H1 (cell line): ENCODE measurements at regions not wholly inside any gene's neighbourhood (a gene's known extent, or its start where the extent isn't known, plus 50 kb on each side); places are given as distances from the start of the nearest gene placed in this dataset.

Experiments used
- CTCF ChIA-PET: fragments of 300-600 bp; sonication (Branson Sonifier 250); formaldehyde crosslinking; loops from one replicate; lab custom pipeline; 2021; ENCODE audit not compliant: partially characterized antibody; lab: Charles Lee
- POLR2A ChIA-PET: fragments of 300-600 bp; sonication (Branson Sonifier 250); formaldehyde crosslinking; loops from one replicate; lab custom pipeline; 2021; ENCODE audit warnings: inconsistent platforms; ENCODE audit not compliant: partially characterized antibody; lab: Charles Lee
- DNase-seq, 2 experiments: peaks; one replicate each; pipeline versions ENCODE4 v3.0.0 to v3.0.0-alpha.2; 2010 to 2022; ENCODE audit warnings: low spot score in 2 of 2, low read depth in 1 of 2, mixed read lengths in 1 of 2
- FAIRE-seq: peaks from 2 replicates; lab custom pipeline; 2011; peaks lifted over from hg19 to GRCh38; lab: Jason Lieb, UNC
- H2AFZ ChIP-seq: 2 replicates; pipeline ENCODE4 v1.8.1; 2012; ENCODE audit warnings: low read length, inconsistent platforms
- H2AK5ac ChIP-seq: 2 replicates; pipeline ENCODE4 v1.6.1; 2013; ENCODE audit warnings: low read depth, low read length
- H2BK120ac ChIP-seq: replicated peaks from 2 replicates; pipeline ENCODE3; 2013; ENCODE audit warnings: low read depth, low read length, inconsistent platforms
- H2BK12ac ChIP-seq: 2 replicates; pipeline ENCODE4 v1.6.1; 2013; ENCODE audit warnings: low read depth, low read length
- H2BK15ac ChIP-seq: 2 replicates; pipeline ENCODE4 v1.6.1; 2013; ENCODE audit warnings: low read length
- H2BK20ac ChIP-seq: 2 replicates; pipeline ENCODE4 v1.6.1; 2013; ENCODE audit warnings: low read length
- H2BK5ac ChIP-seq: 2 replicates; pipeline ENCODE4 v1.6.1; 2013; ENCODE audit warnings: low read depth, low read length
- H3K14ac ChIP-seq: 2 replicates; pipeline ENCODE4 v1.6.1; 2013; ENCODE audit warnings: inconsistent platforms; ENCODE audit not compliant: insufficient read length
- H3K18ac ChIP-seq: 2 replicates; pipeline ENCODE4 v1.6.1; 2013; ENCODE audit warnings: low read length; ENCODE audit errors: extremely low read depth
- H3K23ac ChIP-seq: 2 replicates; pipeline ENCODE4 v1.6.1; 2013; ENCODE audit warnings: inconsistent platforms; ENCODE audit not compliant: insufficient read length
- H3K23me2 ChIP-seq: 2 replicates; pipeline ENCODE4 v1.6.1; 2013; ENCODE audit warnings: low read depth, low read length
- H3K27ac ChIP-seq: 2 replicates; pipeline ENCODE4 v1.6.1; 2011; ENCODE audit warnings: low read depth, low read length, inconsistent platforms
- H3K27me3 ChIP-seq, 4 experiments: replicated peaks in 1 of 4; 1 replicate in 1 of 4; 2 replicates in 3 of 4; pipeline versions ENCODE4 v1.6.1 to v1.8.1; 2011 to 2013; ENCODE audit warnings: low read length in 3 of 4, mild to moderate bottlenecking in 3 of 4, inconsistent platforms in 2 of 4, mixed read lengths in 2 of 4, moderate library complexity in 1 of 4; ENCODE audit not compliant: control insufficient read depth in 3 of 4, insufficient read depth in 3 of 4; ENCODE audit errors: extremely low read depth in 1 of 4
- H3K36me3 ChIP-seq, 4 experiments: 2 replicates each; pipeline versions ENCODE4 v1.6.1 to v1.8.1; 2011 to 2013; ENCODE audit warnings: mild to moderate bottlenecking in 4 of 4, low read length in 3 of 4, moderate library complexity in 2 of 4, control low read depth in 1 of 4, inconsistent platforms in 1 of 4; ENCODE audit not compliant: insufficient read depth in 4 of 4, control insufficient read depth in 2 of 4
- H3K4ac ChIP-seq: replicated peaks from 2 replicates; pipeline ENCODE3; 2013; ENCODE audit warnings: low read length, low read depth, mixed read lengths, inconsistent platforms; ENCODE audit not compliant: insufficient read length
- H3K4me1 ChIP-seq, 4 experiments: replicated peaks in 1 of 4; 1 replicate in 1 of 4; 2 replicates in 3 of 4; pipeline versions ENCODE4 v1.6.1 to v1.8.1; 2011 to 2013; ENCODE audit warnings: low read length in 3 of 4, inconsistent platforms in 2 of 4, mixed read lengths in 1 of 4; ENCODE audit not compliant: insufficient read depth in 4 of 4, control insufficient read depth in 3 of 4
- H3K4me2 ChIP-seq, 2 experiments: 2 replicates each; pipeline versions ENCODE4 v1.6.1 to v1.8.1; 2011 to 2013; ENCODE audit warnings: low read depth in 2 of 2, low read length in 2 of 2, control low read depth in 1 of 2, inconsistent platforms in 1 of 2, mild to moderate bottlenecking in 1 of 2; ENCODE audit not compliant: insufficient read depth in 1 of 2
- H3K4me3 ChIP-seq, 4 experiments: fragments of 200-600, 300-600 bp in 1 of 4; sonication (generic), shearing (Covaris generic), sonication (Bioruptor Twin) in 1 of 4; 2 replicates each; pipeline versions ENCODE4 v1.5.1 to v1.8.1; 2011 to 2016; ENCODE audit warnings: low read length in 4 of 4, low read depth in 3 of 4, control low read depth in 2 of 4, inconsistent platforms in 2 of 4, mild to moderate bottlenecking in 2 of 4, mixed read lengths in 1 of 4, moderate library complexity in 1 of 4; ENCODE audit not compliant: insufficient read depth in 2 of 4; ENCODE audit errors: extremely low read depth in 1 of 4
- H3K56ac ChIP-seq: replicated peaks from 2 replicates; pipeline ENCODE3; 2013; ENCODE audit warnings: low read depth, mild to moderate bottlenecking, mixed read lengths, low read length, inconsistent platforms; ENCODE audit not compliant: insufficient read length
- H3K79me1 ChIP-seq: 2 replicates; pipeline ENCODE4 v1.6.1; 2013; ENCODE audit warnings: low read depth, low read length, control low read depth
- H3K79me2 ChIP-seq, 2 experiments: 2 replicates each; pipeline versions ENCODE4 v1.6.1 to v1.8.1; 2012 to 2013; ENCODE audit warnings: low read length in 2 of 2, mild to moderate bottlenecking in 2 of 2, inconsistent platforms in 1 of 2; ENCODE audit not compliant: insufficient read depth in 2 of 2, control insufficient read depth in 1 of 2
- H3K9ac ChIP-seq, 4 experiments: replicated peaks in 1 of 4; 1 replicate in 1 of 4; 2 replicates in 3 of 4; pipeline versions ENCODE4 v1.6.1 to v1.8.1; 2011 to 2013; ENCODE audit warnings: low read depth in 3 of 4, low read length in 3 of 4, control low read depth in 2 of 4, mild to moderate bottlenecking in 2 of 4, moderate library complexity in 2 of 4, inconsistent platforms in 1 of 4; ENCODE audit errors: extremely low read depth in 1 of 4
- H3K9me3 ChIP-seq, 2 experiments: 2 replicates each; pipeline versions ENCODE4 v1.6.1 to v1.8.1; 2012 to 2013; ENCODE audit warnings: mild to moderate bottlenecking in 2 of 2, moderate library complexity in 2 of 2, control low read depth in 1 of 2, inconsistent platforms in 1 of 2, low read depth in 1 of 2, low read length in 1 of 2, mixed read lengths in 1 of 2; ENCODE audit not compliant: insufficient read depth in 2 of 2
- H4K20me1 ChIP-seq, 2 experiments: replicated peaks in 1 of 2; 2 replicates each; pipeline versions ENCODE3 to v1.8.1; 2011 to 2013; ENCODE audit warnings: inconsistent platforms in 2 of 2, low read length in 2 of 2, mild to moderate bottlenecking in 1 of 2; ENCODE audit not compliant: insufficient read depth in 2 of 2, control insufficient read depth in 1 of 2
- H4K5ac ChIP-seq: 2 replicates; pipeline ENCODE4 v1.6.1; 2013; ENCODE audit warnings: low read length, low read depth, mixed read lengths, inconsistent platforms; ENCODE audit not compliant: insufficient read length
- H4K8ac ChIP-seq: 2 replicates; pipeline ENCODE4 v1.8.0; 2013; ENCODE audit warnings: mild to moderate bottlenecking, moderate library complexity, low read length, inconsistent platforms; ENCODE audit not compliant: insufficient read depth; ENCODE audit errors: extremely low read depth
- H4K91ac ChIP-seq: replicated peaks from 2 replicates; pipeline ENCODE3; 2013; ENCODE audit warnings: low read length, mixed read lengths, inconsistent platforms; ENCODE audit not compliant: insufficient read length
- SP4 ChIP-seq: IDR thresholded peaks from 2 replicates; pipeline ENCODE4 v1.6.1; 2012; ENCODE audit warnings: low read length, inconsistent platforms
- WGBS, 2 experiments: shearing (Covaris generic) in 1 of 2; methylation state at CpG; one replicate each; pipeline versions ENCODE4 v1.1.6 to v1.1.7; 2013 to 2015; ENCODE audit warnings: low lambda C conversion rate in 2 of 2, mixed read lengths in 2 of 2, inconsistent platforms in 1 of 2, low coverage in 1 of 2, missing lambda C conversion rate in 1 of 2; ENCODE audit not compliant: insufficient replicate concordance in 2 of 2, insufficient coverage in 1 of 2, insufficient read length in 1 of 2; ENCODE audit errors: extremely low coverage in 1 of 2, missing lambda C conversion rate in 1 of 2; 5-methylcytosine and 5-hydroxymethylcytosine counted together

- Histone ChIP-seq H3K79me2 (no peaks in the 10 kb centered on the region), H3K23me2 (no peaks in the 10 kb centered on the region), H2BK20ac (no peak overlapping the region), H3K23ac (no peak overlapping the region), H2BK5ac (no peak overlapping the region), H3K9me3 (no peaks in the 10 kb centered on the region), H3K27me3 (no peaks in the 10 kb centered on the region), H3K27ac (no peak overlapping the region), H4K8ac (no peak overlapping the region), H2BK120ac (no peak overlapping the region), H4K20me1 (no peaks in the 10 kb centered on the region), H3K36me3 (no peaks in the 10 kb centered on the region), H4K91ac (no peak overlapping the region), H3K14ac (no peak overlapping the region), H3K4ac (no peak overlapping the region), H3K56ac (no peak overlapping the region), H2BK15ac (no peak overlapping the region), H2AK5ac (no peak overlapping the region), H2AFZ (no peak overlapping the region), H3K4me2 (no peak overlapping the region), H3K4me1 (no peaks in the 10 kb centered on the region), H2BK12ac (no peak overlapping the region), H3K9ac (no peak overlapping the region), H3K18ac (no peak overlapping the region), H4K5ac (no peak overlapping the region), H3K4me3 (no peak overlapping the region), H3K79me1 (no peaks in the 10 kb centered on the region)
- POLR2A ChIA-PET, result no interaction called here
- DNase-seq (no peak), FAIRE-seq (no peak)
- CTCF ChIA-PET, result no interaction called here
- TF ChIP-seq SP4, result no peak
- WGBS, 2 experiments, result 89% methylated on average over 5 of the region's 5 CpGs; no CpG with 5 or more reads in 1 of the 2 experiments
Measured at GRCh38 chr7:96614154-96614867, 95.3 kb downstream of the SEM1 start.
